NCI-H2107 (cell line): ENCODE measurements at regions not wholly inside any gene's neighbourhood (a gene's known extent, or its start where the extent isn't known, plus 50 kb on each side); places are given as distances from the start of the nearest gene placed in this dataset.

Source experiments
- DNase-seq: peaks from one replicate; lab custom pipeline; 2025; lab: John Stamatoyannopoulos, UW

- no peak for DNase-seq
Measured at GRCh38 chr13:74870865-74871264, 611.1 kb downstream of the TBC1D4 start.

- no peak for DNase-seq
Measured at GRCh38 chr13:74869846-74870245, 612.1 kb downstream of the TBC1D4 start.

DNA sequence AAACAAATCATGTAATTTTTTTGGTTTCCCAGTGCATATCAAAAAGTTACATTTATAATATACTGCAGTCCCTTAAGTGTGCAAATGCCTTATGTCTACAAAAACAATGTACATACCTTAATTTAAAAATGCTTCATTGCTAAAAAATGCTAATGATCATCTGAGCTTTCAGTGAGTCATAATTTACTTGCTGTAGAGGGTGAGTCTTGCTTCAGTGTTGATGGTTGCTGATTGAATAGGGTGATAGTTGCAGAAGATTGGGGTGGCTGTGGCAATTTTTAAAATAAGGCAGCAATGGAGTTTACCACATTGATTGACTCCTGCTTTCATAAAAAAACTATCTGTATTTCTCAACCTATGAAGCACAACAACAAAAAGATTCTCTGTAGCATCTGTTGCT, 613.9 kb downstream of the TBC1D4 start:
- no peak for DNase-seq

GRCh38 chr13:74867460-74867859, 614.5 kb downstream of the TBC1D4 start:
- DNase-seq: no peak

GRCh38 chr13:74866101-74866500, 615.9 kb downstream of the TBC1D4 start:
- DNase-seq: no peak

DNA sequence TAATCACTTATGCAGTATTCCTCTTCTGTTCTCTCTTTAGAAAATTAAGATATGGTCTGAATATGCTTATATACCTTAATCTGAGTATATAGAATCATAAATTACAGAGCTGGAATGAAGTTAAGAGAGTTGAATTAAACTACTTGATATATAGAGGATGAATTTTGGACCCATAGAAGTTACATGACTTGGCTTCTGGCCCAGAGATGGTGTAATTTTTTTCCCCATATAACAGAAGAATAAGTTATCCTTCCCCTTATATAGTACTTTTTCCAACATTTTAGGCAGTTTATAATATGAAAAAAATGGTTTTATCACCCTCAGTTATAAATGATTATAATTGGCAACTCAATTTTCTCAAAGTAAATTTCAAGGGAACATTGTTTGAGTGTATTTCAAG, 616.3 kb downstream of the TBC1D4 start:
- no peak for DNase-seq

GRCh38 chr13:74860789-74861188, 621.2 kb downstream of the TBC1D4 start:
- no peak for DNase-seq

- no peak for DNase-seq
Measured at GRCh38 chr13:74850893-74851292, 631.1 kb downstream of the TBC1D4 start.

GRCh38 chr13:74847966-74848365, 634.0 kb downstream of the TBC1D4 start:
- no peak for DNase-seq

GRCh38 chr13:74845806-74846205, 636.2 kb downstream of the TBC1D4 start:
- no peak for DNase-seq

GRCh38 chr13:74841651-74842050, 640.3 kb downstream of the TBC1D4 start:
- no peak for DNase-seq

DNA sequence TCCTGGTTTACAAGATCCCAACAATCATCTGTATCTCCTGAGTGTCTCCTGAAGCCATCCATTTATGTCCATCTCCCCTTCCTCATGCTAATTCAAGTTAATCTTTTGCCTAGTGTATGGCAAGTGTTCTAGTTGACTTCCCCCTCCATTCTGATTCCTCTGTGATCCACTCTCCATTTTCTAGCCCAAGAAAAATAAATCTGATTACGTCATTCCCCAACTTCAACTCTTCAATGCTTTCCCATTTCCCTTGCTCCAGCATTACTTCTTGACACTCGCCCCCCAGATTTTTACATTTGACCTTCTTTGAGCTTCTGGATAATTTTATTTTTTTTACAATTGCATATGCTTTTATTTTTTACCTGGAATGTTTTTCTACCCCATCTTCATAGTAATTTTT, 640.8 kb downstream of the TBC1D4 start:
- DNase-seq: no peak

DNA sequence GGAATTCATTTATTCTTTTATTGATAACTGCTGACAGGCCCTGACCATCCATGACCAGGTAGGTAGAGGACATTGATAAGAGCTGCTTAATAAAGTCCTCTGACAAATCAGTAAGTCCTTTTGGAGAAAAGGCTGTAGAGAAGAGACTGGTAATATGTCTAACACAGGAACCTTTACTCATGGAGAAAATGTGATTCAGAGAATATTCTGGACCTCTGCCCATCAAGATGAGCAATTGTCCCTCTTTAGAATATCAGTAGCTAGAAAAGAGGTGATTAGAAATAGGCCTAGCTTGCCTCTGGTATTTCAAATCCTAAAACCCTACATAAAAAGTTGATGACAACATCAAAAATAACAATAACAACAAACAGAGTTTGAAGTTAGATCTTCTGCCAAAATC, 642.3 kb downstream of the TBC1D4 start:
- DNase-seq: no peak

DNA sequence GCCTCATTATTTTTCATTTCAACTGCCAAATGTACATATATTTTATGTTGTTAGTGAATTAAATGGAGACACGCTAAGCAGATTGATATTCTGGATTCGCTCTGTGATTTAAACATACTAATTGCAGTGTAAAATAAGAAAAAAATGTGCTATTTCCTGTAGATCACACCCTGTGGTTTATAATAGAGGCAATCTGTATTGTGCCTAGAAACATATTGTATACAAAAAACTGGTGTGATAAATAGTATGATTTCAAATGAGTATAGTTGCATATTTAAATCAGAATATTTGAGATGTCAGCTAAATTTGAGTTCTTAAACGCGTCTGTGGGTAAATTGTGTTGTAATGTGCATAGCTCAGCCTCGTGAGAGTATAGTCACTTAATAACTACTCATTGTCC, 643.9 kb downstream of the TBC1D4 start:
- DNase-seq: no peak

DNA sequence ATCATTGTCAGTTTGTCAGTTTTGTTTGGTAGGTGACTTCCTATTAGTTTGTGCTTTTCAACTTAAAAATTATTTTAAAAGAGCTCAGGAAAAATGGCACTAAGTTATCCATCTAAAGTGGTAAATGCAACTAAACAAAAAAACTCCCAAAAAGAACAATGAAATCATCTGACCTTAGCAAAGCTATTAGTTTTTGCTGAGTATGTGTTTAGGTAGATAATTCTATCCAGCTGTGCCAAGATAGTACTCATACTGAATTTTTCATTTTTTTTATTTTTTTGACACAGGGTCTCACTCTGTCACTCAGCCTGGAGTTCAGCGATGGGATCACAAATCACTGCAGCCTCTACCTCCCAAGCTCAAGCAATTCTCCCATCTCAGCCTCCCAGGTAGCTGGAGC, 645.3 kb downstream of the TBC1D4 start:
- no peak for DNase-seq

GRCh38 chr13:74835579-74835978, 646.4 kb downstream of the TBC1D4 start:
- DNase-seq: no peak

GRCh38 chr13:74825938-74826246, 656.1 kb downstream of the TBC1D4 start:
- no peak for DNase-seq

DNA sequence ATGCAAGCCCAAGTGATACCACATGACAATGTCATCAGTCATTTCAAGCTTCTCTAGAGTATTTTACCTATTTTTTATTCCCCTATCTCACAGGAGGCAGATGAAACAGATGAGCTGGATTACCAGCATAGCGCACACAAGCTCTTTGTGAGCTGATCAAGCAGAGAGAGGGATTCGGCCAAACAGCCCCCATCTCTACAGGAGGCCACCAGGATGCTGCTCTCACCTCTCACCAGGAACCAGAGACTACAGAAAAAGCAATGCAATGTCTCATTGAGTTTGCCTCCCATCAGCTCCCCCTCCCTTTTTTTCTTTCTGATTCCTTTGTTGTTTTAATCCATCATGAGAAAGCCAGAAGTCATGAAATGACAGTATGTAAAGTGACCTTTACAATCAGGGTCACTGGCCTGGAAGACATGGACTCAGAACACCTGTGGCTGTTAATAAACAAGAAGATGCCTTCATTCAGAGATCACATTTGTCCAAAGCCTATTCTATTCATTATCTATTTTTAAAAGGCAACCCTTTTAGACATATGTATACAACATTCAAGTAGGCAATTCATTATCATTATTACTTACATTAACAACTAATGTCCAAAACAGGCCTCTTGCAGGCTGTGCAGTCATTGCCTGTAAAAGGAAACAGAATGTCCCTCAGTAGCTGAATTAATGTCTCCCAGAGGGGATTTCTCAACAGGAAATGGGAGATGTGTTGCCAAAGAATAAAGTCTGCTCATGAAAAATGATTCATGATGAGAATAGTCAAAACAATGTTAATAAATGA, 656.6 kb downstream of the TBC1D4 start:
- DNase-seq: no peak

DNA sequence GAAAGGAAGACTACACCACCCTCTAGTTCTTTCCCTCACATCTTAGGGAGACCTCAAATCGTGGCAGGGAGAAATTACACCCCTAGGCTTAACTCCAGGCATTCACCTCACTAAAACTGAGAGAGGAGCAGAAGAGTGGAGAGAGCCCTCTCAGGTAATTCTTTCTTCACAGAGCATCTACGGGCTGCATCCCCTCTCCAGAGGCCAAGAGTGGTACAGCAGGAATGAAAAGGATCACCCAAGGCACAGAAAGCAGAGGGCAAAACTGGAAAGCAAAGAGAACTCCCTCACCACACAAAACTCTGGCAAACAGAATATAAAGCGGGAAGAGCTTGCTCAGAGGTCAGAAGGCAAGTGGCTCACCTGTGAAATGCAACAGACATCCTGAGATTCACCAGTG, 661.2 kb downstream of the TBC1D4 start:
- no peak for DNase-seq

DNA sequence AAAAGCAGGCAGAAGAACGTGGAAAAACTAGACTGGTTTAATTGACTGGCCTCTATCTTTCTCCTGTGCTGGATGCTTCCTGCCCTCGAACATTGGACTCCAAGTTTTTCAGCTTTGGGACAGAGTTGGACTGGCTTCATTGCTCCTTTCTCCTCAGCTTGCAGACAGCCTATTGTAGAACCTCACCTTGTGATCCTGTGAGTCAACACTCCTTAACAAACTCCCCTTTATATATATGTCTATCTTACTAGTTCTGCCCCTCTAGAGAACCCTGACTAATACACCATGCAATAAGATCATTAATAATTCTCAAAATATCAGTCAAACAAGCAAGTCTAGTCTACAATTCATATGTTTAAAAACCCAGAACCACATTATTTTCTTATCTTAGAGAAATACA, 662.4 kb downstream of the TBC1D4 start:
- no peak for DNase-seq

DNA sequence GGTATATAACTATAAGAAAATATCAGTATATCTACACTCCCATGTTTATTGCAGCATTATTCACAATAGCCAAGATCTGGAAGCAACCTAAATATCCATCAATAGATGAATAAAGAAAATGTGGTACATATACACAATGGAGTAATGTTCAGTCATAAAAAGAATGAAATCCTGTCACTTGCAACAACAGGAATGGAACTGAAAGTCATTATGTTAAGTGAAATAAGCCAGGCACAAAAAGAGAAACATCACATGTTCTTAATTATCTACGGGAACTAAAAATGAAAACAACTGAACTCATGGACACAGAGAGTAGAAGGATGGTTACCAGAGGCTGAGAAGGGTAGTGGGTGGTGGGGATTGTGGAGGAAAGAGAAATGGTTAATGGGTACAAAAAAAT, 665.2 kb downstream of the TBC1D4 start:
- no peak for DNase-seq

DNA sequence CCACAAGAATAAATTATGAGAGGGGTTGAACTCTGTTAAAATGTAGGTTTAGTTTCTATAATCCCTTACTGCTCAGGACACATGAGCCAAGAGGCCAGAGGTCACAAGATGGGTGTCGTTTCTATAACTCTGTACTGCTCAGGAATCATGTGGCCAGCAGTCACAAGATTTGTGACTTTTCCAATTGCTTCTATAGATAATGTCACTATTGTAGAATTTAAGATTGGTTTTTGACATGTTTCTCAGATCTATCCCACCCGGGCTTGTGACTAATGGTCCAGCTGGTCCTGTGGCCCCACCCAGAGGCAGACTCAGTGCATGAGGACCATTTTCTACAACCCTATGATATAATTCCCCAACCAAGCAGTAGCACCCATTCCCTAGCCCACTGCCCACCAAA, 662.0 kb upstream of the KLF12 start:
- no peak for DNase-seq

- DNase-seq: no peak
Measured at GRCh38 chr13:74795526-74795925, 661.3 kb upstream of the KLF12 start.

- DNase-seq: no peak
Measured at GRCh38 chr13:74794582-74794981, 660.4 kb upstream of the KLF12 start.

- DNase-seq: no peak
Measured at GRCh38 chr13:74794147-74794546, 659.9 kb upstream of the KLF12 start.
